Thyroid gland (tissue), 4 donors: ENCODE measurements at regions not wholly inside any gene's neighbourhood (a gene's known extent, or its start where the extent isn't known, plus 50 kb on each side); places are given as distances from the start of the nearest gene placed in this dataset.

Experiments used
- POLR2A ChIP-seq, 2 donors: fragments of 450-650 bp; IDR thresholded peaks; one replicate each; pipeline ENCODE4 v1.6.1; 2017; ENCODE audit warnings: antibody characterized with exemption in 2 of 2, mild to moderate bottlenecking in 2 of 2, moderate library complexity in 1 of 2
- TF ChIP-seq, protein P1 (sequence below), 6 experiments: fragments of 200-600 bp in 3 of 6; fragments of 450-650 bp in 3 of 6; sonication (generic) in 3 of 6; IDR thresholded peaks; one replicate each; pipeline ENCODE4 v1.5.1; 2016 to 2019; ENCODE audit warnings: antibody characterized with exemption in 6 of 6, mild to moderate bottlenecking in 2 of 6, inconsistent platforms in 1 of 6, moderate library complexity in 1 of 6

DNA sequence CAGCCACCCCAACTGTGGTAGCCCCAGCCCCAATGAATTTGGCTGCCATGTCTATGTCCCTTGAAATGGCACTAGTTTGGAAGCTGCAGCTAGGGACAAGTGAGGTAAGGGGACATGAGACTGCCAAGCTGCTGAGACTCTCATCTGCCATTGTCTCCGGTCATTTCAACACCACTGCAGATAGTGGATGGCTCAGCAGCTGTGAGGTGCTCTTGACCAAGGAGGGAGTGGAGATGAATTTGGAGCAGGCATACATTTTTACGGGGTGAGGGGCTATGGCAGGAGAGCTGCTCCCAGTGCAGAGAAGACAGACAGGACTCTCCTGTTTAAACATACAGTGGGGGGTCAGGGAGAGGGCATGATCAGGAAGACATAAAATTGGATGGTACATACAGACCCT lies 315.5 kb upstream of the CAMK1G start:
- TF ChIP-seq, protein P1, sequence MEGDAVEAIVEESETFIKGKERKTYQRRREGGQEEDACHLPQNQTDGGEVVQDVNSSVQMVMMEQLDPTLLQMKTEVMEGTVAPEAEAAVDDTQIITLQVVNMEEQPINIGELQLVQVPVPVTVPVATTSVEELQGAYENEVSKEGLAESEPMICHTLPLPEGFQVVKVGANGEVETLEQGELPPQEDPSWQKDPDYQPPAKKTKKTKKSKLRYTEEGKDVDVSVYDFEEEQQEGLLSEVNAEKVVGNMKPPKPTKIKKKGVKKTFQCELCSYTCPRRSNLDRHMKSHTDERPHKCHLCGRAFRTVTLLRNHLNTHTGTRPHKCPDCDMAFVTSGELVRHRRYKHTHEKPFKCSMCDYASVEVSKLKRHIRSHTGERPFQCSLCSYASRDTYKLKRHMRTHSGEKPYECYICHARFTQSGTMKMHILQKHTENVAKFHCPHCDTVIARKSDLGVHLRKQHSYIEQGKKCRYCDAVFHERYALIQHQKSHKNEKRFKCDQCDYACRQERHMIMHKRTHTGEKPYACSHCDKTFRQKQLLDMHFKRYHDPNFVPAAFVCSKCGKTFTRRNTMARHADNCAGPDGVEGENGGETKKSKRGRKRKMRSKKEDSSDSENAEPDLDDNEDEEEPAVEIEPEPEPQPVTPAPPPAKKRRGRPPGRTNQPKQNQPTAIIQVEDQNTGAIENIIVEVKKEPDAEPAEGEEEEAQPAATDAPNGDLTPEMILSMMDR (IDR thresholded peaks at IDR 0.05), result no peak
- no peak for TF ChIP-seq POLR2A (IDR thresholded peaks at IDR 0.05)
